Keratinocyte (primary cell): ENCODE measurements at regions not wholly inside any gene's neighbourhood (a gene's known extent, or its start where the extent isn't known, plus 50 kb on each side); places are given as distances from the start of the nearest gene placed in this dataset.
"Not testable (repeated sequence)": the region's sequence is repeated elsewhere in the genome, so short reads cannot be mapped to it uniquely, and the experiment has no call there.

Source experiments
- DNase-seq: peaks from one replicate; pipeline ENCODE4 v3.0.0-alpha.2; 2011; ENCODE audit warnings: low read depth, missing footprints, low spot score
- FAIRE-seq: peaks from 2 replicates; lab custom pipeline; 2011; peaks lifted over from hg19 to GRCh38; lab: Jason Lieb, UNC
- H2AFZ ChIP-seq: 2 replicates; pipeline ENCODE4 v1.6.0; 2012; ENCODE audit warnings: low read length, control low read depth, inconsistent platforms; ENCODE audit not compliant: control insufficient read depth
- H3K27ac ChIP-seq: 2 replicates; pipeline ENCODE4 v1.5.1; 2011; ENCODE audit warnings: low read length; ENCODE audit not compliant: control insufficient read depth, insufficient read depth
- H3K27me3 ChIP-seq: 3 replicates; pipeline ENCODE4 v1.6.0; 2011; ENCODE audit warnings: low read length; ENCODE audit not compliant: control insufficient read depth, insufficient read depth; ENCODE audit errors: extremely low read depth
- H3K36me3 ChIP-seq, 2 experiments: 2 replicates in 1 of 2; 3 replicates in 1 of 2; pipeline ENCODE4 v1.5.1; 2011; ENCODE audit warnings: low read length in 2 of 2, mild to moderate bottlenecking in 1 of 2; ENCODE audit not compliant: control insufficient read depth in 2 of 2, insufficient read depth in 2 of 2; ENCODE audit errors: extremely low read depth in 1 of 2
- H3K4me1 ChIP-seq: 3 replicates; pipeline ENCODE4 v1.5.1; 2011; ENCODE audit warnings: low read length; ENCODE audit not compliant: control insufficient read depth, insufficient read depth; ENCODE audit errors: extremely low read depth
- H3K4me2 ChIP-seq: 3 replicates; pipeline ENCODE4 v1.6.0; 2011; ENCODE audit warnings: low read depth, low read length; ENCODE audit not compliant: control insufficient read depth, insufficient read depth; ENCODE audit errors: extremely low read depth
- H3K4me3 ChIP-seq, 3 experiments: fragments of 200-600 bp in 1 of 3; sonication (generic) in 1 of 3; 2 replicates in 2 of 3; 3 replicates in 1 of 3; pipeline ENCODE4 v1.5.1; 2011 to 2016; ENCODE audit warnings: low read length in 3 of 3, mild to moderate bottlenecking in 3 of 3, control low read depth in 2 of 3, inconsistent platforms in 1 of 3, low read depth in 1 of 3, mixed read lengths in 1 of 3, mixed run types in 1 of 3, moderate library complexity in 1 of 3; ENCODE audit not compliant: control insufficient read depth in 2 of 3, insufficient read depth in 2 of 3; ENCODE audit errors: extremely low read depth in 1 of 3
- H3K79me2 ChIP-seq: 2 replicates; pipeline ENCODE4 v1.6.0; 2012; ENCODE audit warnings: low read length; ENCODE audit not compliant: control insufficient read depth, insufficient read depth
- H3K9ac ChIP-seq: 3 replicates; pipeline ENCODE4 v1.6.0; 2011; ENCODE audit warnings: low read length; ENCODE audit not compliant: control insufficient read depth, insufficient read depth; ENCODE audit errors: extremely low read depth
- H3K9me1 ChIP-seq: 3 replicates; pipeline ENCODE4 v1.6.0; 2011; ENCODE audit warnings: low read length; ENCODE audit not compliant: control insufficient read depth, insufficient read depth; ENCODE audit errors: extremely low read depth
- H3K9me3 ChIP-seq: 2 replicates; pipeline ENCODE4 v1.5.1; 2012; ENCODE audit warnings: low read depth, low read length; ENCODE audit not compliant: control insufficient read depth
- H4K20me1 ChIP-seq: 3 replicates; pipeline ENCODE4 v1.6.0; 2011; ENCODE audit warnings: low read length; ENCODE audit not compliant: control insufficient read depth, insufficient read depth; ENCODE audit errors: extremely low read depth
- EZH2 ChIP-seq: IDR thresholded peaks from one replicate; pipeline ENCODE4 v1.6.1; 2012; ENCODE audit warnings: inconsistent platforms, mild to moderate bottlenecking, low read length, moderate library complexity
- dilution Hi-C: fragments of 300-500 bp; cut with MboI; formaldehyde crosslinking; loops from one replicate; pipeline ENCODE4 v1.7.0; 2020; ENCODE audit warnings: low sequenced_read_pairs; ENCODE audit not compliant: extremely low pct_ligation_motif_present
- TF ChIP-seq, protein P1 (sequence below), 3 experiments: IDR thresholded peaks in 1 of 3; conservative IDR thresholded peaks in 1 of 3; optimal IDR thresholded peaks in 1 of 3; 2 replicates in 2 of 3; 3 replicates in 1 of 3; pipeline versions ENCODE3 to v1.5.1; 2011; ENCODE audit warnings: low read length in 3 of 3, mild to moderate bottlenecking in 3 of 3, moderate library complexity in 2 of 3, control low read depth in 1 of 3, inconsistent platforms in 1 of 3; ENCODE audit not compliant: insufficient read depth in 2 of 3; ENCODE audit errors: extremely low read depth in 1 of 3

- Histone ChIP-seq H3K9me3 (no peaks in the 10 kb centered on the region), H3K4me2 (no peak overlapping the region), H4K20me1 (no peaks in the 10 kb centered on the region), H2AFZ (no peak overlapping the region), H3K9me1 (no peaks in the 10 kb centered on the region), H3K27ac (no peak overlapping the region), H3K36me3 (no peaks in the 10 kb centered on the region), H3K4me1 (no peaks in the 10 kb centered on the region), H3K27me3 (no peaks in the 10 kb centered on the region), H3K4me3 (no peak overlapping the region), H3K9ac (no peak overlapping the region), H3K79me2 (no peaks in the 10 kb centered on the region)
- DNase-seq: no peak
- peak; percentile 34 for FAIRE-seq
- no peak for TF ChIP-seq EZH2
- TF ChIP-seq, protein P1, sequence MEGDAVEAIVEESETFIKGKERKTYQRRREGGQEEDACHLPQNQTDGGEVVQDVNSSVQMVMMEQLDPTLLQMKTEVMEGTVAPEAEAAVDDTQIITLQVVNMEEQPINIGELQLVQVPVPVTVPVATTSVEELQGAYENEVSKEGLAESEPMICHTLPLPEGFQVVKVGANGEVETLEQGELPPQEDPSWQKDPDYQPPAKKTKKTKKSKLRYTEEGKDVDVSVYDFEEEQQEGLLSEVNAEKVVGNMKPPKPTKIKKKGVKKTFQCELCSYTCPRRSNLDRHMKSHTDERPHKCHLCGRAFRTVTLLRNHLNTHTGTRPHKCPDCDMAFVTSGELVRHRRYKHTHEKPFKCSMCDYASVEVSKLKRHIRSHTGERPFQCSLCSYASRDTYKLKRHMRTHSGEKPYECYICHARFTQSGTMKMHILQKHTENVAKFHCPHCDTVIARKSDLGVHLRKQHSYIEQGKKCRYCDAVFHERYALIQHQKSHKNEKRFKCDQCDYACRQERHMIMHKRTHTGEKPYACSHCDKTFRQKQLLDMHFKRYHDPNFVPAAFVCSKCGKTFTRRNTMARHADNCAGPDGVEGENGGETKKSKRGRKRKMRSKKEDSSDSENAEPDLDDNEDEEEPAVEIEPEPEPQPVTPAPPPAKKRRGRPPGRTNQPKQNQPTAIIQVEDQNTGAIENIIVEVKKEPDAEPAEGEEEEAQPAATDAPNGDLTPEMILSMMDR (optimal IDR thresholded peaks at IDR 0.05 in 1 of 3, IDR thresholded peaks at IDR 0.05 in 1 of 3, conservative IDR thresholded peaks at IDR 0.05 in 1 of 3; ENCODE audit: extremely low read depth in 1 of 3, insufficient read depth in 2 of 3, low read length in 3 of 3): no peak
- dilution Hi-C loops: no loop called here
Measured at GRCh38 chrX:3540105-3540504, 173.3 kb downstream of the PRKX start.

DNA sequence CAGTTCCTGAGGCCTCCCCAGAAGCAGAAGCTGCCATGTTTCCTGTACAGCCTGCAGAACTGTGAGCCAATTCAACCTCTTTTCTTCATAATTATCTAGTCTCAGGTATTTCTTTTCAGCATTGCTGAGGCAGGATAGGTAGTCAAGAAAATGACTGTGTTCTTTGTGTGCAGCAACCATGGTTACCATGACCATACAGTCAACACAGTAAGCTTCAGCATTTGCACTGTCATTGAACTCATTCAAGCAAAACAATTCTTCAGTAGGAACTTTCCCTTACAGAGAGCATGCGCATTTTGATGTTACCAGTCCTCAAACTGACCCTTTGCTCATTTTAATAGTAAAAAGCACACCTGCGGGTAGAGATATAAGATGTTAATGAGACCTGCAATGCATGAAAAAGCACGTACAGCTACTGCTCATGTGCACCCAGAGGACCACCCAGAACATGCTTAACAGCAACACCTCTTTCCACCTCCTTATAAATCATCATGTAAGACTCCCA, 180.8 kb downstream of the PRKX start:
- no peaks in the 10 kb centered on the region for H3K9me1 ChIP-seq
- FAIRE-seq: no peak
- H3K27ac ChIP-seq: no peak overlapping the region
- no peak overlapping the region for H2AFZ ChIP-seq
- no peaks in the 10 kb centered on the region for H3K36me3 ChIP-seq
- no peaks in the 10 kb centered on the region for H3K9me3 ChIP-seq
- H3K4me3 ChIP-seq: no peak overlapping the region
- TF ChIP-seq EZH2: no peak
- TF ChIP-seq, protein P1 (optimal IDR thresholded peaks at IDR 0.05 in 1 of 3, IDR thresholded peaks at IDR 0.05 in 1 of 3, conservative IDR thresholded peaks at IDR 0.05 in 1 of 3; ENCODE audit: extremely low read depth in 1 of 3, insufficient read depth in 2 of 3, low read length in 3 of 3): no peak
- no peaks in the 10 kb centered on the region for H3K27me3 ChIP-seq
- no peaks in the 10 kb centered on the region for H3K4me1 ChIP-seq
- H3K79me2 ChIP-seq: no peaks in the 10 kb centered on the region
- H3K4me2 ChIP-seq: no peak overlapping the region
- H4K20me1 ChIP-seq: no peaks in the 10 kb centered on the region
- H3K9ac ChIP-seq: no peak overlapping the region
- no peak for DNase-seq
- dilution Hi-C loops: no loop called here

- H2AFZ ChIP-seq, H3K9ac ChIP-seq, H3K4me2 ChIP-seq, H3K4me3 ChIP-seq, H3K36me3 ChIP-seq, H3K27me3 ChIP-seq, H4K20me1 ChIP-seq, H3K4me1 ChIP-seq, H3K27ac ChIP-seq, H3K9me3 ChIP-seq, H3K9me1 ChIP-seq, dilution Hi-C loops, H3K79me2 ChIP-seq, DNase-seq: not testable (repeated sequence)
- FAIRE-seq: peak; percentile 39
Measured at GRCh38 chrX:3531435-3531834, 182.0 kb downstream of the PRKX start.
